Stimulated activated naive CD8-positive, alpha-beta T cell treated with anti-CD3 and anti-CD28 coated beads, Interleukin-15, Interleukin-2, amounts not matched to agents 100 ng/mL and 50 ng/mL, for 24 hours (primary cell): ENCODE measurements at regions not wholly inside any gene's neighbourhood (a gene's known extent, or its start where the extent isn't known, plus 50 kb on each side); places are given as distances from the start of the nearest gene placed in this dataset.

Experiments
- H3K27ac Mint-ChIP-seq: one replicate; pipeline ENCODE4 v1.8.0; 2021; ENCODE audit warnings: mild to moderate bottlenecking, mixed read lengths
- H3K27me3 Mint-ChIP-seq: one replicate; pipeline ENCODE4 v1.8.0; 2021; ENCODE audit warnings: mixed read lengths
- H3K36me3 Mint-ChIP-seq: one replicate; pipeline ENCODE4 v1.8.0; 2021; ENCODE audit warnings: low read depth, mixed read lengths
- H3K4me1 Mint-ChIP-seq: one replicate; pipeline ENCODE4 v1.8.0; 2021; ENCODE audit warnings: low read depth, mixed read lengths
- H3K4me3 Mint-ChIP-seq: one replicate; pipeline ENCODE4 v1.8.0; 2021; ENCODE audit warnings: mild to moderate bottlenecking, mixed read lengths
- H3K9me3 Mint-ChIP-seq: one replicate; pipeline ENCODE4 v1.8.0; 2021; ENCODE audit warnings: mixed read lengths

DNA sequence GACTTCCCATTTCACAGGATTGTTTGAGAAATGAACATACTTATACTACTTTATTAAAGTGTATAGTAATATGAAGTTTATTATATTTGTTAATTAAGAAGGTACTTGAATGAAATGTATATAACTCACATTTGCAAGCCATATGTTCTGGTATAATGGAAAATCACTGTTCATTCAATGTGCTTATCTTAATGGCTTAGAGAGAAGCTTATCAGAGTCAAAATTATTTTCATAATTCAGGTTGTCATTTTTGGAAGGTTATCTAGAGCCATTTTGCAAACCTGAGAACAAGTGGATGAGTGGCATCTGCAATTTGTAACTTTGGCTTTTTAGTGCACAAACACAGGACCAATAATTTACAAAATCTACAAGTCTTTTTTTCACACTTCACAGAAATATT, 621.0 kb downstream of the ARL4A start:
- H3K27ac Mint-ChIP-seq: no peak overlapping the region
- no peaks in the 10 kb centered on the region for H3K36me3 Mint-ChIP-seq
- H3K4me1 Mint-ChIP-seq: no peaks in the 10 kb centered on the region
- no peaks in the 10 kb centered on the region for H3K27me3 Mint-ChIP-seq
- H3K4me3 Mint-ChIP-seq: no peak overlapping the region
- peaks cover 3% of the 10 kb centered on the region for H3K9me3 Mint-ChIP-seq

DNA sequence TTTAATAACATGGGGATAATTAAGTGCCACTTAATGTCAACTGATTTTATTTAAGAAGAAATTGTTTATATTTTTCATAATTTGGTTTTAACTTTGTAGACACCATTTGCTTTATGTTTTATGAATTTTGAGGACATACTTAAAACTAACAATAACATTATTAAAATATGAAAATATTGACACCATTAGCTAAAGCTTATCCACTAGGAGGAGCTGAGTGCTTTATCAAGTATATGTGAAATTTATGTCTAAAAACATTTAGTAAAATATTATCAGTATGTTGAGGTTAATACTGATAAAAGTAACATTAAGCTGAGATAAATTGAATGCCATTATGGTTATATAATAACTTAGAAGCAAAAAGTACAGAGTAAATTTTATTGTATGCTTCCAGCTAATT, 622.1 kb downstream of the ARL4A start:
- Mint-ChIP-seq H3K9me3 (peaks cover 3% of the 10 kb centered on the region), H3K36me3 (no peaks in the 10 kb centered on the region), H3K27ac (no peak overlapping the region), H3K4me3 (no peak overlapping the region), H3K4me1 (no peaks in the 10 kb centered on the region), H3K27me3 (no peaks in the 10 kb centered on the region)

DNA sequence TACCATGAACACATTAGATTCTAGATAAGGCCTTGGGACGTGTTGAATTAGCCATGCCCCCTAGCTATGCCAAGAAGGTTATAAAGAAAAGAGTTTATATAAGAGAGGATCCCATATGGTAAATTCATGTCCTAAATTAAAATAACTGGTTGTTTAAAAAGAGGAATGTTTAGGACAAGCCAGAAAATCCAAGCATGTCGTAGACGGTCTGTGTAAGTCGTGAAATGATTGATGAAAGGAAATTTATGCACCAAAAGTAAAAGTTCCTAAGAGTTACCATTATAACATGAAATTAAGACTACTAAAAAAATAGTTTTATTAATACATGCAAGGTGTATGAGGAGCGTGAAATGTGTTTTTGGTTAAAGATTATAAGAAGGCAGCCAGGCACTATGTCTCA, 624.9 kb downstream of the ARL4A start:
- peaks cover 3% of the 10 kb centered on the region for H3K9me3 Mint-ChIP-seq
- no peak overlapping the region for H3K4me3 Mint-ChIP-seq
- H3K4me1 Mint-ChIP-seq: no peaks in the 10 kb centered on the region
- H3K27me3 Mint-ChIP-seq: no peaks in the 10 kb centered on the region
- no peaks in the 10 kb centered on the region for H3K36me3 Mint-ChIP-seq
- no peak overlapping the region for H3K27ac Mint-ChIP-seq

DNA sequence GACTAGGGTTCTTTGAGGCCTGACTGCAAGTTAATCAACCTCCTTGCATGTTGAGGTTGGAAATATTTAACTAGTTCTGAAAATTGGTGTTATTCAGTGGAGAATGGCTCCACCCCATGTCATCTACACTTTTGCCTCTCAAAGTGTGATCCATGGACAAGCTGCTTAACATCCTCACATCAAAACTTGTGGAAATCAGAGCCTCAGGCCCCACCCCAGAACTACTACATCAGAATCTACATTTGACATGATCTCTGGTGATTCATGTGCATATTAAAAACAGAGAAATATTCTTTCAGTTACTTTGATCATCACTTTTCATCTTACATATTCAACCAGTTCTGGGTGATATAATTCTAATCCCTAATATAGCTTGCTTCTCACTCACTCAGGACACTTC, 632.9 kb downstream of the ARL4A start:
- Mint-ChIP-seq H3K4me1 (no peaks in the 10 kb centered on the region), H3K27me3 (no peaks in the 10 kb centered on the region), H3K9me3 (no peaks in the 10 kb centered on the region), H3K36me3 (no peaks in the 10 kb centered on the region), H3K27ac (no peak overlapping the region), H3K4me3 (no peak overlapping the region)

DNA sequence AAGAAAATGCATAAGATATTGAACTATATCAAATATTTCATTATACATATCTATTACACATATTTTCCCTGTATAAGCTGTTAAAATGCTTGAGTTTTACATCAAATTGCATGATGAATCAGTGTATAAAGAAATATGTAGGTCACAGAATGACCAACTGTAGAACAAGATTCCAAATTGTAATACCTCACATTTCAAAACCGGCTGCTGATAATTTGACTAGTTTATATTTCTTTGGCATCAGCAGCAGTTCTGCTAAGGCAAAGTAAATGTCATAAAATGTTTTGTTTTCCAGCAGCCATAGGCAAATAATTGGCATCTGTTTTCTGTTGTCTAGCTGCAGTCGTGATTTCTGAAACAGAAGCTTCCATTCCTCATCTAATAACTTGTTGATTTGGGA, 633.9 kb downstream of the ARL4A start:
- no peaks in the 10 kb centered on the region for H3K27me3 Mint-ChIP-seq
- H3K4me1 Mint-ChIP-seq: no peaks in the 10 kb centered on the region
- no peaks in the 10 kb centered on the region for H3K36me3 Mint-ChIP-seq
- H3K4me3 Mint-ChIP-seq: no peak overlapping the region
- H3K9me3 Mint-ChIP-seq: no peaks in the 10 kb centered on the region
- no peak overlapping the region for H3K27ac Mint-ChIP-seq

DNA sequence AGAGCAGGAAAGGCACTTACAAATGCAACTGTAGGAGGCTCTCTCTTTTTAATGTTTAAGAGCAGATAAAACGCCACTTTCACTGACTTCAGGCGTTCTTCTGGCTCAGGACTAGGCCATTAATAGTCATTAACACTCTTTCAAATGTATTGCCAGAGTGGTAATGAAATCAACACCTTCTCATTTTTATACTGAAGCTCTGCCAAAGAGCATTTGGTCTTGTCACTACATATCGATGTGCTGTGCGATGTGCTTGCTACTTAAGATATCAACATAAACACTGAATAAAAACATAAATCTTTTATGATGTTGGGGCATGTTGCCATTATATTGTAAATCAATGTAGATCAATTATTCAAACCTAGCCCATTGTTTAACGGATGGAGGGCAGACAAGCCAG, 634.7 kb downstream of the ARL4A start:
- Mint-ChIP-seq H3K27ac (no peak overlapping the region), H3K4me1 (no peaks in the 10 kb centered on the region), H3K36me3 (no peaks in the 10 kb centered on the region), H3K4me3 (no peak overlapping the region), H3K9me3 (no peaks in the 10 kb centered on the region), H3K27me3 (no peaks in the 10 kb centered on the region)

DNA sequence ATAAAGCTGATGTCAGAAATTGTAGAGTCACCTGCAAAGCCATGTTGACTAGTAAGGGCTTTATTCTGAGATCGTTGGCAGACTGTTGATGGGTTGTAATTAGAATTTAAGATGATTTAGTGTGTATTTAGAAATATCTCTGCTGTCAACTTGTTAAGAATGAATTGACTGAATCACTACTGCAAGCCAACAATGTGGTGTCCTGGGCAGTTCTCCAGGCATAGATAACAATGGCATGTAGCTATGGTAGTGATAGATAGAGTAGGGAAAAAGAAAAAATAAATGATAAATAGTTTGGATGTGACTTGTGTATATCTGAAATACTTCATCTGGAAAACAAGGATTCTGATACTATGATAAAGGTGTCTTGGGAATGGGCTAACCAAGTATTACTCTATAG, 640.2 kb downstream of the ARL4A start:
- no peaks in the 10 kb centered on the region for H3K36me3 Mint-ChIP-seq
- H3K27ac Mint-ChIP-seq: no peak overlapping the region
- no peaks in the 10 kb centered on the region for H3K9me3 Mint-ChIP-seq
- H3K27me3 Mint-ChIP-seq: no peaks in the 10 kb centered on the region
- H3K4me1 Mint-ChIP-seq: no peaks in the 10 kb centered on the region
- no peak overlapping the region for H3K4me3 Mint-ChIP-seq

DNA sequence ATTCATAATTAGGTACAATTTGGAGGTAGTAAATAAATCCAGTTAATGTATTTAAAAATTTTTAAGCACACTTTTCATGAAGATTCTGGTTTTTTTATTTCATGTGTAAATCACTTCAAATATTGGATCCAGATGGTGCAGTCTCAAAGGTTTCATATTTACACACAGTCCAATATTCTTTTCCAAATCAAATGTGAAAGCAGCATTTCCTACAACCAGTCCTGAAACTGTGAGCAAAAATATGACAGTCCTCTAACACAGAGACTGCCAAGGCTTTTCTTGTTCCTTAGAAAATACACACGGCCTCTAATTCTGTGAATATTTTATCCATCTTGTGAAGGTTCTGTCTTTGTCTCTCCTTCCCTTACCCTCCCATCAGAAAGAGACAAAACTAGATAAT, 645.9 kb downstream of the ARL4A start:
- Mint-ChIP-seq H3K9me3 (no peaks in the 10 kb centered on the region), H3K27me3 (no peaks in the 10 kb centered on the region), H3K4me3 (no peak overlapping the region), H3K4me1 (no peaks in the 10 kb centered on the region), H3K27ac (no peak overlapping the region), H3K36me3 (no peaks in the 10 kb centered on the region)

DNA sequence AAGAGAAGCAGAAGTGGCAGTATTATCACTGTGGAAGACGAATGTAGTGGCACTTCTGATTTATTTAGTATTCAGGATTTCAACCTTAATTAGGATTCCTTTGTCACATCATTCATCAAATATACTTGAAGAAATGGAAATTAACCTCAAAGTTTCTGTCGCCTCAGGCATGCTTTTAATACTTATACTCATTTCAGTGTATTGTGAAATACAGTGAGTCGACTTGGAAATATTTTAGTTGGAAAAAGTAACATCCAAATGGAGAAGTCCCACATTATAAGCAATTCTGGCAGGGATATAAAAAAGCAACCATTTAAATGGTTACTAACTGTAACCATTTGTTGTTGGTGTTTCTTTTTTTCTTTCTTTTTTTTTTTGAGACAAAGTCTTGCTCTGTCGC, 648.8 kb downstream of the ARL4A start:
- Mint-ChIP-seq H3K9me3 (no peaks in the 10 kb centered on the region), H3K4me1 (no peaks in the 10 kb centered on the region), H3K36me3 (no peaks in the 10 kb centered on the region), H3K4me3 (no peak overlapping the region), H3K27me3 (no peaks in the 10 kb centered on the region), H3K27ac (no peak overlapping the region)

DNA sequence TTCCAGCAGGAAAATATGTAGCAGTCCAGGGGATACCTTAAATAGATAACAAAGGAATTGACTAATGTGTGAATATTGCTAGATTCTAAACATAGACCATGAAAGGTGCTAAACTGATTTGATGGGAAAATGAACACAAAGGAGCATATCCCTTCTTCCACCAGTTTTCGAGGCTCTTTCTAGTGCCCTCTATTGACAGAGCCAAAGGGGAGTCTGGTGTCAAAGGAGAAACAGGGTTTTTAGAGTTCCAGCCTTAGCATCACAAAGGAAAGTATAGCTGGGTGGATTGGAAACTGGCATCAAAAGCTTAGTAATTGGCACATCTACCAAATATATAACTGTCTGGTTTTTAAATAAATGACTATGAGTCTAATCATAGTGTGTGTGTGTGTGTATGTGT, 636.8 kb downstream of the ETV1 start:
- Mint-ChIP-seq H3K9me3 (no peaks in the 10 kb centered on the region), H3K27me3 (no peaks in the 10 kb centered on the region), H3K4me3 (no peak overlapping the region), H3K27ac (no peak overlapping the region), H3K4me1 (no peaks in the 10 kb centered on the region), H3K36me3 (no peaks in the 10 kb centered on the region)

DNA sequence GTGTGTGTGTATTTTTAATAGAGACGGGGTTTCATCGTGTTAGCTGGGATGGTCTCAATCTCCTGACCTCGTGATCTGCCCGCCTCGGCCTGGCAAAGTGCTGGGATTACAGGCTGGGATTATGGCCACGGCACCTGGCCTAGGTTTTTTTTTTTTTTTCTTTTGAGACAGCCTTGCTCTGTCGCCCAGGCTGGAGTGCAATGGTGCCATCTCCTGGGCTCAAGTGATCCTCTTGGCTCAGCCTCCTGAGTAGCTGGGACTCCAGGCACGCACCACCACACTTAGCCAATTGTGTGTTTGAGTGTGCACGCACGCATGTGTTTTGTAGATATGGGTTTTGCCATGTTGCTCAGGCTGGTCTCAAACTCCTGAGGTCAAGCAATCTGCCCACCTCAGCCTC, 629.8 kb downstream of the ETV1 start:
- Mint-ChIP-seq H3K4me1 (no peaks in the 10 kb centered on the region), H3K27me3 (no peaks in the 10 kb centered on the region), H3K9me3 (no peaks in the 10 kb centered on the region), H3K36me3 (no peaks in the 10 kb centered on the region), H3K4me3 (no peak overlapping the region), H3K27ac (no peak overlapping the region)

DNA sequence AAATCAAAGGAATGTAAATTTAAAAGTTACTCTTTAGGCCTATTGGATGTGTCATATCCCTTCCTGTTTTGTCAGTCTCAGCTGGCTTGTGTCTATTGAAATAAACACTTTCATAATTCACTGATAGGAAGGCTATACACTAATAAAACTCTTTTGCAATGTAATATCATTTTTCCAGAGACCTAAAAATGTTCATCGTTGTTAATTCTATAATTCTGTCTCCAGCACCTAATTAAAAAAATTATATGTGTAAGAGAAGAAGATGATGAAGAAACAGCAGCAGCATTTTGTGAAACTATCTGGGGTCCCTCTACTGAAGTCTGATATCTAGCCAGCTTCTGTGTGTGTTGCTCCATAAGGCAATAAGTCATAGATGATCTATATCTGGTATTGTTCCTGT, 602.7 kb downstream of the ETV1 start:
- H3K27me3 Mint-ChIP-seq: no peaks in the 10 kb centered on the region
- H3K4me3 Mint-ChIP-seq: no peak overlapping the region
- H3K9me3 Mint-ChIP-seq: no peaks in the 10 kb centered on the region
- H3K4me1 Mint-ChIP-seq: no peaks in the 10 kb centered on the region
- H3K36me3 Mint-ChIP-seq: no peaks in the 10 kb centered on the region
- H3K27ac Mint-ChIP-seq: no peak overlapping the region

DNA sequence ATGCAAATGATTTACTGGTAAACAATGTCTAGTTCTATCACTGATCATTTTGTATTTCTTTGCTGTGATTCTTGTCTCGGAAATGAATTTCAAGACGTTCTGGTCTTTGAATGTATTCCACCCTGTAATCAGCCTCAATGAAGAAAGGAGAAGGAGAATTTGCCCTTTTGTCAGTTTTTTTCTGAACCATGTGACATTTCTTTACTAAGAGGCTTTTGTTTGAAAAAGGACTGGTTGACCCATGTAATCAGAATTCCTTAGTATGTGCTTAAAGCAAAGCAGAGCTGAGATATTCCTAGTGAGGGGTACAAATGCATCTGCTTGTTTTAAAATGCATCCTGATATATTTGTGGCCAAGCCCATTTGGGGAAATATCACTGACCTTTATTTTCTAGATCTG, 581.6 kb downstream of the ETV1 start:
- Mint-ChIP-seq H3K4me1 (no peaks in the 10 kb centered on the region), H3K27ac (no peak overlapping the region), H3K4me3 (no peak overlapping the region), H3K27me3 (no peaks in the 10 kb centered on the region), H3K36me3 (no peaks in the 10 kb centered on the region), H3K9me3 (no peaks in the 10 kb centered on the region)

DNA sequence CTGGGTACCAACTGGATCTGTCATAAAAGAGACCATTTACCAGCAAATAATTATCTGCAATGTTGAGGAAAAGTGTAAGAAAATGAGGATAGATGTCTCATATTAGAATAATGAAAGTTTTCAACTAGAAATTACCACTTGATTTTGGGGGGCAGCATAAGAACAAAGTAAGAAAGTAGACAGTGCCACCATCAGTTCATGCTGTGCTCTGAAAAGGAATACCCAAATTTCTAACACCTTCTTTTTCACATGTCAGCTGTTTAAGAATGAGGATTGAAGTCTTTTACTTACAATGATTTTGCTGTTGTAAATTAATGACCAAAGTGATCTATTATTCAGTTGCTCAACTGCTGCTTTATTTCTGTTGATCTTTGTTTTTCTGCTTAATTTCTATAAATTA, 578.3 kb downstream of the ETV1 start:
- no peaks in the 10 kb centered on the region for H3K27me3 Mint-ChIP-seq
- H3K4me1 Mint-ChIP-seq: no peaks in the 10 kb centered on the region
- no peaks in the 10 kb centered on the region for H3K36me3 Mint-ChIP-seq
- no peak overlapping the region for H3K27ac Mint-ChIP-seq
- no peak overlapping the region for H3K4me3 Mint-ChIP-seq
- peaks cover 3% of the 10 kb centered on the region for H3K9me3 Mint-ChIP-seq

DNA sequence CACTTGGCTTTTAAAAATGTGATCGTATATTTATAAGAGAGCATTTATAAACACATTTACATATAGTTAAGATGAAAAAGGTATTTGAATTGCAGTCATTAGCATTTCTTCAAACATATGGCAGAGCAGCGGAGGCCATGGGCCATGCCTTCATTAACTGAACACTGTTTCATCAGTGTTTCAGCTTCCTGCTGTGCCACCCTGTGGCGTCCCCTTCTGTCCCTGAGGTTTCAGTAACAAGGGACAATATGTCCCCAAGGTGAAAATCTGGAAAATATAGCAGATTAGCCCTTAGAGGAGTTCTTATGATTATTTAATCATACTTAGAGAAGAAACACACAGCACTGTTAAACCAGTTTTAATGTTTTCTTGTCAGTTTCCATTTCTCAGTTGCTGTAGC, 577.8 kb downstream of the ETV1 start:
- H3K27ac Mint-ChIP-seq: no peak overlapping the region
- no peaks in the 10 kb centered on the region for H3K4me1 Mint-ChIP-seq
- peaks cover 4% of the 10 kb centered on the region for H3K9me3 Mint-ChIP-seq
- H3K4me3 Mint-ChIP-seq: no peak overlapping the region
- H3K36me3 Mint-ChIP-seq: no peaks in the 10 kb centered on the region
- H3K27me3 Mint-ChIP-seq: no peaks in the 10 kb centered on the region

DNA sequence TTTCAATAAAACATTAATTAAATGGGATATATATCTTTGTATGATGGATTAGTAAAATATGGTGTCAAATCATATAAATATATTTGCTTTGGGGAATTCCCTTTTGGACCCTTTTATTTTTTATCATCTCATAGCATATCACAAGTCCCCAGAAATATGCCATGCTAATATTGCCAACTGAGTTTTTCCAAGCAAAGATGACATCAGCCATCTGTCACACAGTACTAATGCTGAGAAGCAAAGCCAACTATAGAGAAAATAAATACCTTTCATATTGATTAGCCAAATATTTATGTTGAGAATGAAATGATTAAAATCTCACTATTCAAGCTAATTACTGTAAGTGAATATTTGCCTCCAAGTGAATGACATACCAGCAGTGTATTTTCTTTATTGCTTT, 575.3 kb downstream of the ETV1 start:
- no peaks in the 10 kb centered on the region for H3K36me3 Mint-ChIP-seq
- H3K4me3 Mint-ChIP-seq: no peak overlapping the region
- no peaks in the 10 kb centered on the region for H3K4me1 Mint-ChIP-seq
- H3K27me3 Mint-ChIP-seq: no peaks in the 10 kb centered on the region
- peaks cover 8% of the 10 kb centered on the region for H3K9me3 Mint-ChIP-seq
- no peak overlapping the region for H3K27ac Mint-ChIP-seq

DNA sequence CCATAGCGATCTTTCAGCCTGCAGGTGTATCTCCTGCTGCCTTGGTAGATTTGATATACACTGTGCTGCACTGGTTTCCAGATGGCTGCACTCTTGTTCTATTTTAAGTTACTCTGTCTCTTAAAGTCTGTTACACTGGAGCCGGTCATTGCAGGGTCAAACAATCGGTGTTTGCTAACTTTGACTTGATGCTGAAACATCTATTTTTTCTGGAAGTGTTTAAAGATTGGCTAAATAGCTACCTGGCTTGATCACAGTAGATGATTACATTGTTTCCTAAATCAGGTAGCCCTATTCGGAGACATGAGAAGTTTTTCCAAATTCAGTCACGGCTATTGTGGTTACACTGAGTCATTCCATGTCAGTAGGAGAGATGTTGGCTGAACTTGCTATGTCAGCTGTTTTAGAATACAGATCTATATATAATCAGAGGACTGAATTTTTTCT, 574.8 kb downstream of the ETV1 start:
- H3K4me3 Mint-ChIP-seq: no peak overlapping the region
- no peaks in the 10 kb centered on the region for H3K27me3 Mint-ChIP-seq
- no peaks in the 10 kb centered on the region for H3K4me1 Mint-ChIP-seq
- H3K36me3 Mint-ChIP-seq: no peaks in the 10 kb centered on the region
- H3K27ac Mint-ChIP-seq: no peak overlapping the region
- peaks cover 8% of the 10 kb centered on the region for H3K9me3 Mint-ChIP-seq
